UCSD-AML1 (cell line): ENCODE measurements at regions not wholly inside any gene's neighbourhood (a gene's known extent, or its start where the extent isn't known, plus 50 kb on each side); places are given as distances from the start of the nearest gene placed in this dataset.

ENCODE experiments used
- DNase-seq: peaks from one replicate; lab custom pipeline; 2025; ENCODE audit not compliant: unreplicated experiment; lab: John Stamatoyannopoulos, UW

DNA sequence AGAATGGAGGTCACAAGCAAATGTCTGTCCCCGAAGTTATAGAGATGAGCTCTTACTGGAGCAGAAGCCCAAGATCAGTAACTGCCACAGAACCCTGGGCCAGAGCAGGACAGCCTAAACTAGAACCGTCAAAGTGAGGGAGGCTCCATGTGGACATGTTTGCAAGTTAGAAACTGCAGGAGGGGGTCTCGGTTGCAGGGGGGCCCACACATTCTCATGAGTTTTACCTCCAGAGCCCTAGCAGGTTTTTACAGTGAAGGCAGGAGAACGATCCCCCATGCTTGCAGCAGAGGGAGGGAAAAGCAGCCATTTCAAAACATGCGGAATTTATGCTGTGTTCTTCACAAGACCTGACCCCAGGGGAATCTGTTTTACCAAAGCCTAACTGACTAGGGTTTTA lies 133.5 kb upstream of the B3GAT1 start:
- no peak for DNase-seq

DNA sequence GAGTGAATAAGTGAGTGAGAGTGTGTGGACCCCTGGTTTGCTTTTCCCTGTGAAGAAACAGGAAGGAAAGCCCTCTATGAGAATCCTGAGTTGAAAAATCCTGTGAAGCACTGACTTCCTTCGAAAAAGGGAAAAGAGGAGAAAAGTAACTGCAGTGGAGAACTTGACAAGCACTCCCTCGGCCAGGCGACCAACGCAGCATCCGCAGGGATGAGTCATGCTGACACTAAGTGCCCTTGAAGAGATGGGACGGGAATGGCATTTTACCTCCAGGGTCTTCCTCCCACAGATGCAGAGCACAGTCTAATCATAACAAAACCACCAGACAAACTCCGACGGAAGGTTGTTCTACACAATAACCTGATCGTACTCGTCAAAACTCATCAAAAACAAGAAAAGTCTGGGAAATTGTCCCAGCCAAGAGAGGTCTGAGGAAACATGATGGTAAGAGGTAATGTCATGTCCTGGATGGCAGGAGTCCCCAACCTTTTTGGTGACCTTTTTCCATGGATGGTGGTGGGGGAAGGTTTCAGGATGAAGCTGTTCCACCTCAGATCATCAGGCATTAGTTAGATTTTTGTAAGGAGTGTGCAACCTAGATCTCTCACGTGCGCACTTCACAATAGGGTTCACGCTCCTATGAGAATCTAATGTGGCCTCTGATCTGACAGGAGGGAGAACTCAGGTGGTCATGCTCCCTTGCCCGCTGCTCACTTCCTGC lies 132.2 kb upstream of the B3GAT1 start:
- no peak for DNase-seq

DNA sequence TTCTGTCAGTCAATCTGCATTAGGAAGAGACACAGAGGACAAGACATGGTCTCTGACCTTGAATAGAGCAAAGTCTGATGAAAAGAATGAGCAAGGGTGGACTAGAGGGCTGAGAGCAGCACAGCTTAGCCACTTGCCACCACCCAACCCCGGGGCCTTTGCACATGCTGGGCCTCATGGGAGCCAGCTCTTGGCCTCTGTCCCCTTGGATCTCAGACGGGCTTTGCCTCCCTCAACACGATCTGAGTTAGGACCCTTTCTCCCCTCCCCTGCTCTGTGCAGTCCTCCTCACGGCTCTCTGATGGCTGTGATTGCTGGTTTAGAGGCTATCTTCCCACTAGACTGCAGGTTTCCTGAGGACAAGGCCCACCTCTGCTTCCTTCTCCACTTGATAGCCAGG lies 131.6 kb upstream of the B3GAT1 start:
- no peak for DNase-seq

DNA sequence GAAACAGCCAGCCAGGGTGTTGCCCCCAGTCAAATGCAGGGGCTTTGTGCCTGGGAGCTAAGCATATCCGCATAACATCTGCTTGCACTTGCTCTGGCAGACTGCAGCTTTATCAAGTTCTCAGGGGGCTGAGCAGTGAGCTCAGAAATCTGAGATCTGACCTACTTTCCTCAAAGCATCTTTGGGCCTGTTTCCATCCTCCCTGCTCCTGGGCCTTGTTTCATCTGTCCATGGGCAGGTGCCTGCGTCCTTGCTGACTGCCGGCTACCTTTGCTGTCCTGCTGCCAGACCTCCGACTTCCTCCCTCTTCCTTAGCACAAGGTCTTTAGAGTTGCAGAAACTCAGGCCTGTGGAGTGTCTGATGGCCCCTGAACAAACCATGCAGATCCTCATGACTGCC lies 131.2 kb upstream of the B3GAT1 start:
- DNase-seq: no peak

DNA sequence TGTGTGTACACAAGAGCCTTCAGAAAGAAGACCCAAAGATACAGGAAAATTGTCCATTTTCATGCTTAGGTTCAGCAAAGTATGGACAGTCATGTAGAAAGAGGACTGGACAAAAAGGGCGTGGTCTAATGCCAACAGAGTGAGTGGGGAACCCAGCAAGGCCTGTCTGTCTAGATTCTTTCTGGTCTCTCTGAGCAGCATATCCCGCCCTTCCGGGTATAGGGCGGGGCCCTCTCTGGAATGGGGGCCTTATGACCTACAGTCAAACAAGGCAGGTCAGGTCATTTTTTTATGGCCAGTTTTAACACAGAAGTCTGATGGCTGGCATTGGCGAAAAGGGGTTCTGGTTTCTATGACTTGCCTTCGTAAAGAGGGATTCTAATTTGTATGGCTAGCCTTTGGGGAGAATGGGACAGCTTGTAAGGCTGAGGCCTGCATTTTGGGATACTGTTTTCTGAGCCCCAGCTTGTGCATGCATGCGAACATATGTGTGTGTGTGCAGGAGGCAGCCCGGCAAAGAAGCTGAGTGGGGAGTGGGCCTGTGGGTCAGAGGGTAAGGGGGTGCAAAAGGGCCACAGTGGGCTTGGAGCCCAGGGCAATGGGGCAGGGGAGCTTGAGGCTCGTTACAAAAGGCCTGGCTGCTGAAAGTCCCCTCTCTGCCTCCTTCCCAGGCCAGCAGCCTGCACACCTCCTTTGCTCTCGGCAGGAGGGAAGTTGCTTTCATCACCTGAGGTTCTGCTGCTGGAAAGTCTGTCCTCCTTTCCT lies 130.5 kb upstream of the B3GAT1 start:
- no peak for DNase-seq

DNA sequence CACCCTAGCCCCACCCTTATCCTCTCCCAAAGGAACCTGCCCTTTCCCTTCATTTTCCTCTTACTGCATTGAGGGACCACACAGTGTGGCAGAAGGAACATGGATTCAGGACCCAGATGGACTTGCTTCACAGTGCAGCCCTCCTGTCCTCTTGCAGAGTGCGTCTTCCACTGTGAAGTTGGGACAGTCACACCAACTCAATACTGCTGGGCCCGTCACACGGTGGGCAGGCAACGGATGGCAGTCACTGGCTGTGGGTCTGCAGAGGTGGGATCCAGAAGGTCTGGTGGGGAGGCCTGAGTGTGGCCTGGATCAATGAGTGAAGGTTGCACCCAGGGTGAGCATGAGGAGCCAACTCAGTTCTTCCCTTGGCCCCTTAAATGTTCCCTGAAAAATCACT lies 129.9 kb upstream of the B3GAT1 start:
- no peak for DNase-seq

DNA sequence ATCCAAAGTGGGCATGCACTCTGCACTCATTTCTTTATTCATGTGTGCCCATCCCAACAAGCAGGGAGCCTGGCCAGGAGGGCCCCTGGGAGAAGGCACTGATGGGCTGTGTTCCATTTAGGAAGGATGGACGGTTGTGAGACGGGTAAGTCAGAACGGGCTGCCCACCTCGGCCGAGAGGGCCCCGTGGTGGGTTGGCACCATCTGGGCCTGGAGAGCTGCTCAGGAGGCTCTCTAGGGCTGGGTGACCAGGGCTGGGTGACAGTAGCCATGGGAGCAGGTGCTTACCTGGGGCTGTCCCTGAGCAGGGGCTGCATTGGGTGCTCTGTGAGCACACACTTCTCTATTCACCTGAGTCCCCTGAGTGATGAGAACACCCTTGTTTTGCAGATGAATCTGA lies 129.3 kb upstream of the B3GAT1 start:
- no peak for DNase-seq

DNA sequence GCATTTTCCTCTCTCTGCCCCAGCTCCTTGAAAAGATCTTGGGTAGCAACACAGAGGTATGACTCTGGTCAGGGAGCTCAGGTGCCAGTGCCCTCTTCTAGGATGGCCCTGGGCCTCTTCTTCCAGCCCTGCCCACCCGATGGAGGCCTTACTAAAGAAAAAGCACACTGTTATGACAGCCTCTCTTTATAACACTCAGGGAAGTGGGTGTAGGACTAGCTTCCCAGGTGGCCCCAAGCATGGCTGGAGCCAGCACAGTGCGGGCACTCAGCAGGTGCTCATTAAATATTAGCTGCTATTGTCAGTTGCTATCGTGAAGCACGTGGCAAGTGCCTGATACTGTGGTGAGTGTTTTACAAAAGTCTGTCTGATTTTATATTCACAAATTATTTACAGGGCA lies 127.2 kb upstream of the B3GAT1 start:
- no peak for DNase-seq

DNA sequence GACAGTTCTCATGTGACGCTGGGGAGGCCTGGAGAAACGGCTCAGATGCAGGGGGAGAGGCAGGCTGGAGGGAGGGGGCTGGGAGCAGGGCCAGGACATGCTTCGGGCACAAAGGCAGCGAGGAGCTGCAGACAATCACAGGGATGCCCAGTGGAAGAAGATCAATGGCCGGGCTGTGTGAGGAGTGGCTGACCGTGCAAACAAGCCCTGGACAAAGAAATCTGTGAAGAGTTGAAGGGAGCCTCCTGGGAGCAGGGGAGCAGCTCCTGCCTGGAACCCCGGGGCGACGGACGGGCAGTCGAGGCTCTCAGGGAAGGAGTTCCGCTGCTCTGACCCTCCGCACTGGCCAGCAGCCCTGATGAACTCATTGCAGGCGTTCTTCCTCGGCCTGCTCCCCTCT lies 126.7 kb upstream of the B3GAT1 start:
- no peak for DNase-seq

DNA sequence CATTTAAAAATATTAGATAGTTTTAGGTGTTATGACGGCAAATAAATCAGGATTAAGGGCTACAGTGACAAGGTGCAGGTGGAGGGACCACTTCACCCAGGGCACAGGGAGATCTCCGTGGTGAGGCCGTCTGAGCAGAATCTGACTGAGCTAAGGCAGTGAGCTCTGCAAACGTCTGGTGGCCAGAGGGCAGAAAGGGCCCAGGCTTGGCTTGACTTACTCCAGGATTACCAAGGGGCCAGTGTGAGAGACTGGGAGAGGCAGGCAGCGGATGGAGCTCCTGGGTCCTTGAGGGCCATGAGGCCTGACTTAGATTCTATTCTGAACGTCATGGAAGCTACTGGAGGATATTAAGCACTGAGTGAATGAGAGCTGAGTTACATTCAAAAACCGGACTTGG lies 125.9 kb upstream of the B3GAT1 start:
- no peak for DNase-seq

DNA sequence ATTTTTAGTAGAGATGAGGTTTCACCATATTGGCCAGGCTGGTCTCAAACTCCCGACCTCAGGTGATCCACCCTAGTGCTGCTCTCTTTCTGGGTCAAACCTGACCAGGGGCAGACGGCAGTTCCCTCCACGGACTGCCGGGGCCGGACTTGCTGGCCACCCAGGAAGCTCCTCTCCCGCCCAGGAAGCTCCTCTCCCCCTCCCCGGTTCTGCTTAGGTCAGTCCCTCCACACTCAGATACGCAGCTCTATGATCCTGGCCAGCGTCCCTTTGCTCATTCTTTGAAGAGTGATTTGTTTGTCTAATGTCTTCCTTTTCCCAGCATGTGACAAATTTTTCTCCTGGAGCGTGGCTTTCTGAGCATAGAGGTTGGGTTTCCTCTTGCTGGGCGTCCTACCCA lies 125.3 kb upstream of the B3GAT1 start:
- no peak for DNase-seq

DNA sequence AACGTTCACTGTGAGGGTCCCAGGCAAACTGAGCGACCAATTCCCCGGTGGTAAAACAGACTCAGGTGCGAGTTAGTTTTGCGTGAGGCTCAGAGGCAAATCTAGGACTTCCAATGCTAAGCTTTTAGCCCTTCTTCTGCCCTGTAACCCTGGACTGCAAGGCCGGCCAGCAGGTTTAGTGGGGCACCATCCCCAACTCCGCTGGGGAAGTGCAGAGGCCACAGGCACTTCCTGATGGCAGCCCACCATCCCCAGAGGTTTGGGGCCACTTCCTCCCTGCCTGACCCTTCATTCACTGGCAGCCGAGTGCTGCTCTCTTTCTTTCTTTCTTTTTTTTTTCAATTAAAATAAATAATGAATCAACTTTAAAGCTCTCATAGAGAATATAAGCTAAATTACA lies 124.6 kb upstream of the B3GAT1 start:
- no peak for DNase-seq

DNA sequence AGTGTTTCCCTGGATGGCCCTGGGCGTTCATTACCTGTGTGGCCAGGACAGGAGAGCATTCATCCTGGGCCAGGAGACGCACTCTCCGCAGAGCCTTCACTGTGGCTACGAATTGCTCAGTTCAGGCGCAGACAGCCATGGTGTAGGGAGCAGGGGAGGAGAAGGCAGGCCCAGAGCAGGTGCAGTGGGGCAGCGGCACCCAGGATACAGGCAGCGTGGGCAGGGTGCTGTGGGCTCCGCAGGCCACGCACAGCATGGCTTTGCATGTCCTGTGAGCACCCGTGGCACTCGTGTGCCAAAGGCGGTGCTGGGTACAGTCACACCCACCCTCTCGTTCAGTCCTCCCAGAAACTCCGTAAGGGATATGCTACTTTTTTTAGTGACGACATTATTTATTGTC lies 124.2 kb upstream of the B3GAT1 start:
- DNase-seq: no peak

DNA sequence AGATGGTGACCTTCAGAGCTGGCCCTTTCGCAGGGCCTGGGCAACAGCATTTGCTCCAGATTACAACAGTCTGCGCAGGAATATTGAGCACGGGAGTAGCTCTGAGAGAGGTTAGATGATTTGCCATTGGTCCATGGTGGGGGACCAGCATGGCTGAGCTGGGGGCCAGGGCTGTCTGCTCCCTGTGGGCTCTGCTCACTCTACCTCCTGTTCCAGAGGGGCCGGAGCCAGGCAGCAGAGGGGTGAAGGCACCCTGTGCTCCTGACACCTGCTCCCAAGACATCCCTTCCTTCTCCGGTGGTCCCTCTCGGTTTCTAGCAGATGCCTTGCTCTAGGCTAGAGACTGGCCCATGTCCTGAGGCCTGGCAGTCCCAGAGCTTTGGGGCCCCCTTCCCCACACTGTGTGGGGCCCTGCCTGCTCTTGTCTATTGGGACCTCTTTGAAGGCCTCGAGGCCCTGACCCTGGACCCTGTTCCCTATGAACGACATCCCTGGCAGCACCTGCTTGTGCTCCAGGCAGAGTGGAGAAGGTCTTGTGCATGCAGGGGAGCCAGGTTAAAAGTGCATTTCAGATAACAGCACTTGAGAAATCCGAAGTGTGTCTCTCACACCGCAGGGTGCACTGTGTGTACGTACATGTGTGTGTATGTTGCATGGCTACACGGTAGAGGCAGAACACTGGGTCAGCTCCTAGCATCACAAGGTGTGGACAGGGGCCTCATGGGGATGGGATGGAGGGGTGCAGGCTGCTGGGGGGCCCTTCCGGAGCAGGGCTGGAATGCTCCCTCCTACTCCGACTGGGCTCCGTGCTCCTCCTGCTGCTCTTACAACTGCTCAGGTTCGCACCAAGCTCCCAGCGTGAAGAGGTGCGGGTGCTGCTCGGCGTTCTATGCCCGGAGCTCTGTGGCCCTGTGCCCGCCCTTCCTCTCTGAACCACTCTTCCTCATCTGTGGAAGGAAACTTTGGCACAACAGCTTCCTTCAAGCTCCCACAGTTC lies 123.3 kb upstream of the B3GAT1 start:
- DNase-seq: no peak

DNA sequence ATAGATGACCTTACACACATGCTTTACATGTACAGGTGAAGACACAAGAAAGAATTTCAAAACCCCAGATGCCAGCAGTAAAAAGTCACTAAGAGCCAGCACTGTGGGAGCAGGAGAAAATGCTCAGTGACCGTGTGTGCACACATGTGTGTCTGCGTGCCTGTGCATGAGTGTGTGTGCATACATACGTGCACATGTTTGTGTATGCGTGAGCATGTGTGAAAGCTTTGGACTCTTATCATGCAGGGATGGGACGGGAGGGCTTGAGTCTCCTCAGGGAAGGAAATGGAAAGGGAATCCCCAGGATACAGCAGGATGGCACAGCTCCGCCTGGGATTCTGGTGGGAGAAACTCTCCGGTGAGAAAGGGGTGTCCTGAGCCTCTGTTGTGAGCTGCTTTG lies 121.5 kb upstream of the B3GAT1 start:
- DNase-seq: no peak

DNA sequence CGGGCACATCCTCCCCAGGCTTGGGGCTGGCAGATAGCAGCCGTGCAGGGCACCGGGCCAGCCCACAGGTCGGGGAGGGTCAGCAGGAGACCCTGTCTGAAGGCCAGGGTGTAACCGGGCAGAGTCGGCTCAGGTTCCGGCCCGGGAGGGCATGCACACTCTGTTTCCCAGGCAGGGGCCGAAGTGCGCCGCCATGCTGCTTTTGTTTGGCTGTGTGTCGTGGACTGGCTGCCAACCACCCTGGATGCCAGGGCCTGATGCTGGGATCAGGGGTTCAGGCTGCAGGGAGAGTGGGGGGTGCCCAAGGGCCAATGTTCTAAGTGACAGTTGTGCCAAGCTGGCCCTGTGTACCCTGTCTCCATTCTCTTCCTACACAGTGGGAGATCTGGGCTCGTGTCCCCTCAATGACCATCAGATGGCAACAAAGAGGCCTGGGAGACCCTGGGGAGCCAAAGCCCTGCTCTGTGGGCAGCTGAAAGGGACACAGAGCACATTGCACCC lies 120.9 kb upstream of the B3GAT1 start:
- DNase-seq: no peak

DNA sequence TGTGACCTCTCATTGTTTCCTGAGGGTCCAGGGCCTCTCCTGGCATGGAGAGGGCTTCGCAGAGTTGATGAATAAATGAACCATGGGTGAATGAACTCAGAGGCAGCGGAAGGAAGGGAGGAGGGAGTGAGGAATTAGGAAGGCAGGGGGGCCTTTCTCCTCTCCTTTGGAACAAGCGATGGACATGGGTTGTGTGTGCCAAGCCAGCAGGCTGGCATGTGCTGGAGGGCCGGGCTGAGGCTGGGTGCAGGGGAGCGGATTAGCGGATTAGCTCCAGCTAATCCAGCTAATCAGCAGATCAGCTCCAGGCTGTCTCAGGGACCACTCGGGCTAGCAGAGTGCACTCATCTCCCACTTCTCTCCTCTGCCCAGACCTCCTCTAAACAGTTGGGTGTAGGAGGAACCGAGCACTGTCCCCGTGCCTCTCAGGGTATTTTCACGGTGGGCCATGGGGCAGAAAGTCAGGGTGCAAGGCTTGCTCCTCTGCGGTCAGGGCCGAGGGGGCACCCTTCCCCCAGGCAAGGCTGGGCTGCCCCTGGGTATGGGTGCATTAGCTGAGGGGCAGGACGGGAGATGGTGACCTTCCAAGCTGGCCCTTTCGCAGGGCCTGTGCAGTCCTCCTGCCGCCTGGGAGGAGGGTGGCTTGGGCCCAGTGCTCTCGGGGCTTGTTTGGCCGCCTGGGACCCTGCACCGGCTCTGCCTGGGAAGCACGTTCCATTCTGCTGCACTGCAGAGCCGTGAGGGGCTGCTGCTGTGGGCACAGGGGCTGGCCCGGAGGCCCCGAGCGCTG lies 120.3 kb upstream of the B3GAT1 start:
- DNase-seq: no peak

DNA sequence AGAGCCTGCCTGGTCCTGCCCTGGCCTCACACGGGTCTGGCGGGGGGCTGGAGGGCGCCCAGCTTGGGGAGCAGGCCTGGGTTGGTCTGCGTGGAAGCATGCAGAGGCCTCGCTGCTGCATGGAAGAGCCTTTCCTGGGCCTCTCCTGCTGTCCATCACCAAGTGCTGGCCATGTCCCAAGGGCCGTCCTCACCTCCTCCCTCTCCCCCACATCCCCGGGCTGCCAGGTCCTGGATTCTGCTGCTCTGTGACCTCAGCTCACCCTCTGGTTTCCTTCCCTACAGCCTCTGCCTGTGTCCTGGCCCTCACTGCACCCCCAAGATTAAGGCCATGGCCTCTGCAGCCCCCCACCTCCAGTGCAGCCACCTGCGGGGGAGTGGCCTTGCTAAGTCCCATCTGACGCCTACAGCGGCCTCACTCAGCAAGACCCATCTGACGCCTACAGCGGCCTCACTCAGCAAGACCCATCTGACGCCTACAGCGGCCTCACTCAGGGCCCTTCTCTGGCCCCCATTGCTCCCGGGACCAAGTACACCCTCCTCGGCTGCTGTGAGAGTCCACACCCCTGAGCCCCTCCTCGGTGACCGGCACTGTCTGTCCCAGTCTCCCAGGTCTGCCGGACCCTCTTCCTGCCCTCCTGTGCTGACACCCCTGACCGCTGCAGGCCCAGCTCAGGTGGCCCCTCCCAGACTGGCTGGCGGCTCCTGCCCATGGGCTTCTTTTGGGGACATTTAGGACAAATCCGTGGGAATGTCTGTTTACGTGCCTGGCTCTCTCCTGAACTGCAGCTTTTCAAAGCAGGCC lies 119.5 kb upstream of the B3GAT1 start:
- no peak for DNase-seq

DNA sequence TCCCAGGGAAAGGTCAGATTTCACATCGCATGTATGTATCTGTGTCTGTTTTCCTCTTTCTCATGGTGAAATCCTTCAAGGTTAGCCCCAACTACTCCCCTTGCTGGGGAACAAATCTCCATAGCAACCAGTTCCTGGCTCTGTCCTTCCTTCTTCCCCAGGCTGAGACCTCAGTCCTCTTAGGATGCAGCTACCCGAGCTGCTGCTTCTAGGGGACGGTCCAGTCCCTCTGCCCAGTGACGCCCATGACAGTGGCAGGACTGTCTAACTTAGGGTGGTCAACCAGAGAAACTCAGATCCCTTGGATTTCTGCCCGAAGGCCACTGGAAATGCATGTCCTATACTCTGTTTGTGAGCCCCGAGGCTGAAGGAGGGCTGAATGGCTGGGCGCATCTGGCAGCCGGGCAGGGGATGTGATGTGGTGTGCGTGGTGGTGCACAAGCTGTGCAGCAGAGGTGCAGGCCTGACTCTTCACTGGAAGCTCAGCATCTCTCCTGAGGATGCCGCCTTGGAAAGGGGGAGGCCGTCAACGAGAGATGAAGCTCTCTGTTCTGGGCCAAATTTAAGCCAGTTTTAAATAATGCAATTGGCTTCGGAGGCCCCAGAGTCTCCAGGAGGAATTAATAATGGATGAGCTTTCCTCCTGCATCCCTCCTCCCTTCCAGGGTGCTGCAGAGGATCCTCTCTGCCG lies 118.7 kb upstream of the B3GAT1 start:
- DNase-seq: no peak
